Memory B cell (primary cell): ENCODE measurements at regions not wholly inside any gene's neighbourhood (a gene's known extent, or its start where the extent isn't known, plus 50 kb on each side); places are given as distances from the start of the nearest gene placed in this dataset.
"Not testable (repeated sequence)": the region's sequence is repeated elsewhere in the genome, so short reads cannot be mapped to it uniquely, and the experiment has no call there.

Experiments used
- ATAC-seq: fragments of 150-1000 bp; cut with Tn5 transposase; 2 replicates; pipeline ENCODE4 v1.10.0; 2021; ENCODE audit warnings: low read depth, mild to moderate bottlenecking, moderate library complexity
- DNase-seq, 2 donors: peaks; one replicate each; pipeline ENCODE4 v3.0.0; 2022; ENCODE audit warnings: low spot score in 2 of 2
- H3K27ac Mint-ChIP-seq: one replicate; pipeline ENCODE4 v1.8.0; 2022; ENCODE audit warnings: mild to moderate bottlenecking, moderate library complexity, mixed read lengths
- H3K27me3 Mint-ChIP-seq: one replicate; pipeline ENCODE4 v1.8.0; 2022; ENCODE audit warnings: mixed read lengths
- H3K36me3 Mint-ChIP-seq: one replicate; pipeline ENCODE4 v1.8.0; 2022; ENCODE audit warnings: mild to moderate bottlenecking, mixed read lengths
- H3K4me1 Mint-ChIP-seq: one replicate; pipeline ENCODE4 v1.8.0; 2022; ENCODE audit warnings: mixed read lengths
- H3K4me3 Mint-ChIP-seq: one replicate; pipeline ENCODE4 v1.8.0; 2022; ENCODE audit warnings: mild to moderate bottlenecking, moderate library complexity, mixed read lengths
- H3K9me3 Mint-ChIP-seq: one replicate; pipeline ENCODE4 v1.8.0; 2022; ENCODE audit warnings: mixed read lengths

DNA sequence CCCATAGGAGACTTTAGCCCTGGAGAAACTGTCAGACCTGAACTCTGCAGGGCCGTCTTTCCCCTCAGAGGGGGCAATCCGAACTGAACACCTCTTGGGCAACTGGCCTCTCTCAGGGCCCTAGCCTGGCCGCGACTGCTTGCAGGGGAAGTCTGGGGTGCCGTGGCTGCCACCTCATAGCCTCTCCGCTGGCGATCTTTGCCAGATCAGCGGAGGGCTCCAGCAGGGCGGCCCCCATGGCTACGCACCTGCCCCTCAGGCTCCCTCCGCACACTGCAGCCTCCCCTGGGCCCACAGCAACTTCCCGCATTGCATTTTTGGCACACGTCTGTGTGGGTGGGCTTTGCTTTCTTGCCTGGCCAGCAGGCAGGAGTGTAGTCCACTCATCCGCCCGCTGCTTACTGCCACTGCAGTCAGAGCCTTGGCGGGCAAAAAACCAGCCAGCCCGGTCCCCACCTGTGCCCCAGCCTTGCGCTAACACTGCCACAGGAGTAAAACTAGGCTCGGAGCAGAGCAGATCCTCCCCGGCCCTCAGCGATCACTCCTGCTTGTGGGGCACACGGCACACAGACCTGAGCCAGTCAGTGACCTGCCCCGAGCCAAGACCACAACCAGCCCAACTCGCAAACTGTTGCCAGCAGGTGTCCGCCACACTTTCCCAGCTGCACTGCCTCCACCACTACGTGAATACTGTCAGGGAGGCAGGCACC lies 266.8 kb upstream of the CBLB start:
- Mint-ChIP-seq H3K27ac (no peak overlapping the region), H3K4me1 (no peaks in the 10 kb centered on the region), H3K36me3 (no peaks in the 10 kb centered on the region), H3K9me3 (peaks cover 1% of the 10 kb centered on the region), H3K27me3 (no peaks in the 10 kb centered on the region), H3K4me3 (no peak overlapping the region)
- DNase-seq (no peak), ATAC-seq (no peak)

DNA sequence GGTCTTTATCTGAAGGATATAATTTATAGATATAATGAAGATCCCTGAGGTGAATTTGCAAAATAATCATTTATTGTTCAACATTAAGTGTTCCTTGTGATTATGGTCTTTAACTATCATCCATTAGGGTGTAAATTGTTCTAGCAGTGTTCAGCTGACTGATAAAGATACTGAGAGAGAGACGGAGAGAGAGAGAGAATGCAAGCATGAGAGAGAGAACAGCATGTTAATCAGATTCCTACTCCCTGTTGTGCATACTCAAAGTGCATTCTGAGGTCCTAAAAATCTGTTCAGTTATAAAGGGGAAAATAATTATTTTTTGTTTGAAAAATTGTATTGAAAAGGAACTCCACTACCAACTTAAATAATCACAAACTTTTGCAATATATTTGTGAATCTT lies 271.0 kb upstream of the CBLB start:
- Mint-ChIP-seq H3K27me3 (no peaks in the 10 kb centered on the region), H3K36me3 (no peaks in the 10 kb centered on the region), H3K4me3 (no peak overlapping the region), H3K9me3 (no peaks in the 10 kb centered on the region), H3K27ac (no peak overlapping the region), H3K4me1 (peaks cover 4% of the 10 kb centered on the region)
- no peak for DNase-seq
- no peak for ATAC-seq

DNA sequence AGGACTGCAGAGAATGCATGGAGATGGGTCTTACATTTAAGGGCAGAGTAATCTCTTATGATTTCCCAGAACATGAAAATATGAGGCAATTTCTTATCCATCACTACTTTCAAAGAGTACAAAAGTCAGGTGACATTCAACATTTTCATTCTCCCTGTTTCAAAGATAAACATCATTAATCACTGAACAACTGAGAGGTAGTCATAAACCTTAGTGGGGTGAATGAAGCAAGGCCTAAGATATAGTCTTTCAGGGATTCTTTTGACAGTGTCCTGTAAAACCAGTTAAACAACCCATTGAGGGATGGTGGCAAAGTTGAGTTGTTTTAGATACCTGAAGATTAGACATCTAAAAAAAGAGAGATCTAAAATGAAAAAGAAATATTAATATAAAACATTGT lies 271.6 kb upstream of the CBLB start:
- H3K27me3 Mint-ChIP-seq: no peaks in the 10 kb centered on the region
- H3K9me3 Mint-ChIP-seq: no peaks in the 10 kb centered on the region
- H3K36me3 Mint-ChIP-seq: no peaks in the 10 kb centered on the region
- peaks cover 4% of the 10 kb centered on the region for H3K4me1 Mint-ChIP-seq
- H3K4me3 Mint-ChIP-seq: no peak overlapping the region
- no peak overlapping the region for H3K27ac Mint-ChIP-seq
- DNase-seq (no peak), ATAC-seq (no peak)

DNA sequence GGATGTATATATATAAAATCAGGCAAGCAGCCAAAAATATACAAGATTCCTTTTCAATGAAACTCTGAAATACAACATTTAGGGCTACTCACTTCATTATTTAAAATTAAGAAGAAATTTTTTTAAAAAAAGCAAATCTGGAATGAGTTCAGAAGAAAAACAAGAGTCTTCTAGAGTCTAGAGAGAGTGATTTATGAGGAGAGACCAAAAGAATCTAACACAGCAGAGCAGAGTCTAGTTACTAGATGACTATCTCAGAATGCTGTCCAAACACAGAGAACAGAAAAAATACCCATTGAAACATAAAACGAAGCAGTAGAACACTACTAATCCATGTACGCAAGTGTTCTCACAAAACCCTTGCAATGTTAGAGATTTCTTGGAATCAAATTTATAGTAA lies 275.2 kb upstream of the CBLB start:
- H3K4me1 Mint-ChIP-seq: peaks cover 12% of the 10 kb centered on the region
- H3K4me3 Mint-ChIP-seq: no peak overlapping the region
- no peak overlapping the region for H3K27ac Mint-ChIP-seq
- ATAC-seq (no peak), DNase-seq (no peak)
- no peaks in the 10 kb centered on the region for H3K27me3 Mint-ChIP-seq
- H3K9me3 Mint-ChIP-seq: peaks cover 8% of the 10 kb centered on the region
- no peaks in the 10 kb centered on the region for H3K36me3 Mint-ChIP-seq

DNA sequence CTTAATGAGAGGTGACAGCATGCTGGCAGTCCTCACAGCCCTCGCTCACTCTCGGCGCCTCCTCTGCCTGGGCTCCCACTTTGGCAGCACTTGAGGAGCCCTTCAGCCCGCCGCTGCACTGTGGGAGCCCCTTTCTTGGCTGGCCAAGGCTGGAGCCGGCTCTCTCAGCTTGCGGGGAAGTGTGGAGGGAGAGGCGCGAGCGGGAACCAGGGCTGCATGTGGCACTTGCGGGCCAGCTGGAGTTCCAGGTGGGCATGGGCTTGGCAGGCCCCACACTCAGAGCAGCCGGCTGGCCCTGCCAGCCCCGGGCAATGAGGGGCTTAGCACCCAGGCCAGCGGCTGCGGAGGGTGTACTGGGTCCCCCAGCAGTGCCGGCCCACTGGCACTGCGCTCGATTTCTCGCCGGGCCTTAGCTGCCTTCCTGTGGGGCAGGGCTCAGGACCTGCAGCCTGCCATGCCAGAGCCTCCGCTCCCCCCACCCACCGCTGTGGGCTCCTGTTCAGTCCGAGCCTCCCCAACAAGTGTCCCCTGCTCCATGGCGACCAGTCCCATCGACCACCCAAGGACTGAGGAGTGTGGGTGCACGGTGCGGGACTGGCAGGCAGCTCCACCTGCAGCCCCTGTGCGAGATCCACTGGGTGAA lies 279.7 kb upstream of the CBLB start:
- not testable (repeated sequence) for H3K27ac Mint-ChIP-seq, ATAC-seq, H3K27me3 Mint-ChIP-seq, H3K4me3 Mint-ChIP-seq, H3K9me3 Mint-ChIP-seq, H3K36me3 Mint-ChIP-seq, DNase-seq
- H3K4me1 Mint-ChIP-seq: peaks cover 12% of the 10 kb centered on the region

DNA sequence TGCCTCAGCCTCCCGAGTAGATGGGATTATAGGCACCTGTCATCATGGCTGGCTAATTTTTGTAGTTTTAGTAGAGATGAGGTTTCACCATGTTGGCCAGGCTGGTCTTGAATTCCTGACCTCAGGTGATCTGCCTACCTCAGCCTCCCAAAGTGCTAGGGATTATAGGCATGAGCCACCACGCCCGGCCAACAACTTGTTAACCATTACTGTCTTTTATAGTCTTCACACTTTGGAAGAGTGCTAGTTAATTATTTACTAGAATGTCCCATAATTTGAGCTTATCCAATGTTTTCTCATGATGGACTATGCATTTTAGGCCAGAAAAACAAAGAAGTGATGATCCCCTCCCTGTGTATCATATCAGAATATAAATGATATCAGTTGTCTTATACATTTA lies 288.6 kb upstream of the CBLB start:
- DNase-seq: no peak
- Mint-ChIP-seq H3K4me3 (no peak overlapping the region), H3K4me1 (no peaks in the 10 kb centered on the region), H3K27ac (no peak overlapping the region), H3K27me3 (no peaks in the 10 kb centered on the region), H3K36me3 (no peaks in the 10 kb centered on the region), H3K9me3 (no peaks in the 10 kb centered on the region)
- ATAC-seq: no peak

DNA sequence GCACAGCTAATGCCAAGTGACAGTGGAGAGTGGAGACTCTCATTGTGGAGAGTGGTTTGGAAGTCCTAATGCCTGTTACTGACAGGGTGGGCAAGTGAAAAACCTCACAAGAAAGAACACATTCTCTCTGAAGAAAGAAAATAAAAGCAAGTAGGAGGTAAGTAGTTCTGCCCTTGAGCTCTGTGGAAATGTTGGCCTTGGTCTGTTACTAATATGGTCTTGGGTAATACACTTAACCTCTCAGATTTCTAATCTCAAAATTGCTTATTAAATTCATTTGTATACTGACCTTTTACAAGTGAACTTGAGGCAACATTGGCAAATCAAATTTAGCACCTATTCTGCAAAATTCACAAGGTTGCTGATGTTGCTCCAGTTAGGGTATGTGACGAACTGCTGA lies 291.6 kb upstream of the CBLB start:
- no peak for ATAC-seq
- peaks cover 5% of the 10 kb centered on the region for H3K9me3 Mint-ChIP-seq
- peak overlapping the region; percentile 56 for H3K27ac Mint-ChIP-seq
- H3K4me3 Mint-ChIP-seq: no peak overlapping the region
- no peak for DNase-seq
- peaks cover 2% of the 10 kb centered on the region for H3K36me3 Mint-ChIP-seq
- peaks cover 2% of the 10 kb centered on the region for H3K4me1 Mint-ChIP-seq
- no peaks in the 10 kb centered on the region for H3K27me3 Mint-ChIP-seq

DNA sequence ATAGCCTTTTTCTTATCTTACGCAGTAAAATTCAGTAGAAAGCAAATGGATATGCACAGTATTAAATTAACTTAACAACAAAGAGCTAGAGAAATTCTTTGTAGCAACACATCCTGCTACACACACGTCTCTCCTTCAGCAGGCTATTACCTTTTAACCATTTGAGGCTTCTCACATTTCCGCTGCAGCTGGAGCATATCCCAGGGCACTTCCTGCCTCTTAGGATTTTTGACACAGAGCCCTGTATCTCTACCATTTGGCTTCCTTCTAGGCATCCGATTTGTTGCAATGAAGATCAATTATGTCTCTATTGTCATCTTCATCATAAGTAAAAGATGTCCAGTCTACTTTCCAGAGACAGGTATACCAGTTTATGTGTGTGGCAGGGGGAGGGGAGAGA lies 292.4 kb upstream of the CBLB start:
- H3K4me1 Mint-ChIP-seq: peaks cover 2% of the 10 kb centered on the region
- H3K4me3 Mint-ChIP-seq: no peak overlapping the region
- H3K9me3 Mint-ChIP-seq: peaks cover 5% of the 10 kb centered on the region
- ATAC-seq: no peak
- H3K27me3 Mint-ChIP-seq: no peaks in the 10 kb centered on the region
- H3K36me3 Mint-ChIP-seq: peaks cover 2% of the 10 kb centered on the region
- no peak overlapping the region for H3K27ac Mint-ChIP-seq
- no peak for DNase-seq

DNA sequence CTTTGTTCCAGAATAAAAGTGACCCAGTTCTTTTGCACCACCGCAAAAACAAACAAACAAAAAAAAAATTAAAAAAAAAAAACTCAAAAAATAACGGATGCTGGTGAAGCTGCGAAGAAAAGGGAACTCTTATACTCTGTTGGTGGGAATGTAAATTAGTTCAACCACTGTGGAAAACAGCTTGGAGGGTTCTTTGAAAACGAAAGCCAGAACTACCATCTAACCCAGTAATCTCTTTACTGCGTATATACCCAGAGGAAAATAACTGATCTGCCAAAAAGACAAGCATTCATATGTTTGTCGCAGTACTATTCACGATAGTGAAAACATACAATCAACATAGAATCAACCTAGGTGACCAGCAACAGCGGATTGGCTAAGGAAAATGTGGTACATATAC lies 298.9 kb upstream of the CBLB start:
- Mint-ChIP-seq H3K36me3 (peaks cover 2% of the 10 kb centered on the region), H3K4me1 (peaks cover 19% of the 10 kb centered on the region), H3K9me3 (peaks cover 5% of the 10 kb centered on the region), H3K4me3 (peak overlapping the region; percentile 72), H3K27ac (peak overlapping the region; percentile 79), H3K27me3 (no peaks in the 10 kb centered on the region)
- ATAC-seq: peak; percentile 89
- no peak for DNase-seq

DNA sequence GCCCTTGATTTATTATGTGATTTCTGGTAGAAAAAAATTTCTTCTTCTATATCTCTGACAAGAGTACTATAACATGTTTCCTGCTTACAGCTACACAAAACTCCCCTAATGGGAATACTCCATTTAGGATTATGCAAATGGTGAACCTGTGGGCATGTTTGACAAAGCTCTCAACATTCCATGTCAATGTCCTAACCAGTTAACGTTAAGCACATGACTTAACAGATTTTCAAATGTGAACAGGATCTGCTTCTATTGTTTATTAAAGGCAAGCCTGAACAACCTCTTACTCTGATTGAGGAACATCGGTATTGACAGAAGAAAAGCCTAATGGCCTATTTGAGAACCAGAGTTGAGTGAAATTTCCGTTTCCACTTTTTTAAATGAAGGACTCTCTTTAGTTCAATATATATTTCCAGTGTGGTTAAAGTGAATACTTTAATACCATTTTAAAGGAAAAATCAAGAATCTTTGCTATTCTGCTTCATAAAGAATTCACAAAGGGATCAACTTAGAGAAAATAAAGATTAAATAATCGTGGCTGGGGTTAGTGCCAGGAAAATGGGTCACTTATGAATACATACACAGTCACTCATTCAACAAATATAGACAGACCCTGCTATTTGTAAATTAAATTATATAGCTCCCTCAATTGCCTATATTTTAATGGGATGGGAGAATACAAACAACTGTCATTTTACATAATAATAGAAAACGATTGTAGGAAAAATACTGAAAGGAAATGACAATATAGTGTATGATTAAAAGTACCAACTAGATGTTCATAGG lies 300.3 kb upstream of the CBLB start:
- DNase-seq (no peak), ATAC-seq (no peak)
- no peak overlapping the region for H3K4me3 Mint-ChIP-seq
- no peak overlapping the region for H3K27ac Mint-ChIP-seq
- no peaks in the 10 kb centered on the region for H3K36me3 Mint-ChIP-seq
- no peaks in the 10 kb centered on the region for H3K27me3 Mint-ChIP-seq
- peaks cover 21% of the 10 kb centered on the region for H3K4me1 Mint-ChIP-seq
- H3K9me3 Mint-ChIP-seq: peaks cover under 1% of the 10 kb centered on the region

DNA sequence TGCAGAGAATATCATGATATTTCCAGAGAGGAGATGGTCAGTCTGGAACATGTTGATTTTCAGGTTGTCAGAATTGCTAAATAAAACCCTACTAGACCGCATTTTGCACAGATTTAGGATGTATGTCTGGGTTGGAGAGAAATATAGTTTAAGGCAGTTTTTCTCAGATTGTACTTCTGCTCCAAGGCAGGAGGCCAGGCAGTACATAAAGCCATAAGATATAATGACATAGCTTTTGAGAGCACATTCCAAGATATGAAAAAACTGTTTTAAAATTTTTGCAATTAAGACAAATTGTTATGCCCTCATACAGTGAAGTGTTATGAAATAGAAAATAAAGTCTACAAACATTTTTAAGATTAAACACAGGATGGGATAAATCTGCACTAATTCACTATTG lies 301.8 kb upstream of the CBLB start:
- DNase-seq: no peak
- H3K27me3 Mint-ChIP-seq: no peaks in the 10 kb centered on the region
- H3K4me3 Mint-ChIP-seq: no peak overlapping the region
- ATAC-seq: no peak
- H3K27ac Mint-ChIP-seq: no peak overlapping the region
- H3K9me3 Mint-ChIP-seq: no peaks in the 10 kb centered on the region
- H3K4me1 Mint-ChIP-seq: peaks cover 19% of the 10 kb centered on the region
- H3K36me3 Mint-ChIP-seq: no peaks in the 10 kb centered on the region

DNA sequence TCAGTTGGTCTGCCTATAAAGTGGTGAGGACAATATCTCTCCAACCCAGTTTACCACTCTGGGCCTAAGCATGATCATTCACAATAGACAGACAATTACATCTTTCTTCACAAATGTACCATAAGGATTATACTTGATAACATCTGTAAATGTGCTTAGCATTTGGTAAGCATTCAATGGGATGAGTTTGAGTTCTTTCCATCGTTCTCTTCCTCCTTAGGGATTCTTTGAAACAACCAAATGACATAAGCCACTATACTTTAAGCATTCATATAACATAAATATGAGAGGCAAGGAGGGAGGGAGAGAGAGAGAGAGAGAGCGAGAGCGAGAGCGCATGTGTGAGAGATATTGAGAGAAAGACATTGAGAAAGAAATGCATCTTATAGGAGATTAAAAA lies 303.3 kb upstream of the CBLB start:
- H3K4me3 Mint-ChIP-seq: no peak overlapping the region
- ATAC-seq (no peak), DNase-seq (no peak)
- H3K36me3 Mint-ChIP-seq: no peaks in the 10 kb centered on the region
- no peaks in the 10 kb centered on the region for H3K9me3 Mint-ChIP-seq
- peaks cover 22% of the 10 kb centered on the region for H3K4me1 Mint-ChIP-seq
- H3K27ac Mint-ChIP-seq: no peak overlapping the region
- H3K27me3 Mint-ChIP-seq: no peaks in the 10 kb centered on the region

DNA sequence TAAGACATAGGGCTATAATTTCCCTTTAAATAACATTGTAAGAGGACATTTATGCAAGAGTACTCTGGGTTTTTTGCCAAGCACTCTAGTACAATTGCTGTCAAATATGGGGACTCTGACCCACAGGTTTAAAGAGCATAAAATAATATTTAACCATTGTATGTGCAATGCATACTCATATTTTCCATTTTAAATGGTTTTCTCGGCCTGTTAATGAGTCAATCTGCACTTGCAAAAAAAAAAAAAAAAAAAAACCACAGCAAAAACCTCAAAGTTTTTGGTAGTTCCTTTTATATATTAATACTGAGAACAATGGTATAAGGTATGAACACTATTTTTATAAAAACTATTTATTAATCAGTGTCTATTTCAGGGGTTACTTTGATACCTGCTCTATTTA lies 304.0 kb upstream of the CBLB start:
- no peaks in the 10 kb centered on the region for H3K27me3 Mint-ChIP-seq
- H3K9me3 Mint-ChIP-seq: no peaks in the 10 kb centered on the region
- H3K36me3 Mint-ChIP-seq: no peaks in the 10 kb centered on the region
- H3K4me3 Mint-ChIP-seq: no peak overlapping the region
- DNase-seq: no peak
- no peak for ATAC-seq
- H3K27ac Mint-ChIP-seq: no peak overlapping the region
- H3K4me1 Mint-ChIP-seq: peaks cover 21% of the 10 kb centered on the region

DNA sequence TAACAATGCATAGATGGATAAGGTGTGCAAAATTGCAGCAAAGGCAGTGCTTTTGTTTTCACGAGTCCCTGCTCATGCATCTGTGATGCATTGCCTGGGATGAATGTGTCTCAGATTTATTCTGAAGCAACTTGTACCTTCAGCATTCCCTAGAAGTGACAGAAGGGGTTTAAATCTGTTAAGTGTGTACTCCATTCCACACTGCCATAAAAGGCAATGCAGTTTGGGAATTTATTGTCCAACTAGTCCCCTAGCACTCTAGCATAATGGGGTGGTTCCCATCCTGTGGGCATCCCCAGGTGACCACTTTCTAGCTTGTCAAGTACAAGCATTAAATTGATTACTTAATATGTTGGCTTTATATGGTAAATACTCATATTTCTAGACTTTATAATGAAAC lies 306.5 kb upstream of the CBLB start:
- Mint-ChIP-seq H3K36me3 (no peaks in the 10 kb centered on the region), H3K4me1 (peaks cover 22% of the 10 kb centered on the region), H3K27me3 (no peaks in the 10 kb centered on the region), H3K27ac (no peak overlapping the region), H3K4me3 (no peak overlapping the region), H3K9me3 (no peaks in the 10 kb centered on the region)
- ATAC-seq: no peak
- no peak for DNase-seq
